Liver (tissue), 8 donors: ENCODE measurements at regions not wholly inside any gene's neighbourhood (a gene's known extent, or its start where the extent isn't known, plus 50 kb on each side); places are given as distances from the start of the nearest gene placed in this dataset.
"Not testable (repeated sequence)": the region's sequence is repeated elsewhere in the genome, so short reads cannot be mapped to it uniquely, and the experiment has no call there.

ENCODE experiments used
- DNase-seq: peaks from one replicate; pipeline ENCODE4 v3.0.0-alpha.2; 2017; ENCODE audit warnings: low spot score
- H3K27ac ChIP-seq, 2 donors: one replicate each; pipeline ENCODE4 v1.7.0; 2013; ENCODE audit warnings: inconsistent platforms in 2 of 2, low read length in 2 of 2, control low read depth in 1 of 2, low read depth in 1 of 2, mild to moderate bottlenecking in 1 of 2
- H3K27me3 ChIP-seq, 4 donors: one replicate each; pipeline versions ENCODE4 v1.6.1 to v1.7.0; 2013; ENCODE audit warnings: low read length in 3 of 4, inconsistent platforms in 1 of 4, mild to moderate bottlenecking in 1 of 4, moderate library complexity in 1 of 4; ENCODE audit not compliant: control insufficient read depth in 4 of 4, insufficient read depth in 4 of 4
- H3K36me3 ChIP-seq, 4 donors: one replicate each; pipeline versions ENCODE4 v1.6.1 to v1.7.0; 2013; ENCODE audit warnings: low read length in 3 of 4, mild to moderate bottlenecking in 3 of 4, low read depth in 1 of 4, moderate library complexity in 1 of 4; ENCODE audit not compliant: control insufficient read depth in 4 of 4, insufficient read depth in 3 of 4
- H3K4me1 ChIP-seq, 4 donors: one replicate each; pipeline versions ENCODE4 v1.6.1 to v1.7.0; 2013; ENCODE audit warnings: low read length in 3 of 4, mild to moderate bottlenecking in 3 of 4, moderate library complexity in 1 of 4; ENCODE audit not compliant: control insufficient read depth in 4 of 4, insufficient read depth in 4 of 4
- H3K4me3 ChIP-seq, 3 donors: one replicate each; pipeline versions ENCODE4 v1.6.1 to v1.7.0; 2013; ENCODE audit warnings: low read length in 3 of 3, control low read depth in 1 of 3, low read depth in 1 of 3, mild to moderate bottlenecking in 1 of 3
- H3K9ac ChIP-seq, 2 donors: one replicate each; pipeline ENCODE4 v1.7.0; 2013; ENCODE audit warnings: low read length in 2 of 2, mild to moderate bottlenecking in 2 of 2, moderate library complexity in 2 of 2, control low read depth in 1 of 2, low read depth in 1 of 2
- H3K9me3 ChIP-seq, 4 donors: one replicate each; pipeline versions ENCODE4 v1.6.1 to v1.7.0; 2013; ENCODE audit warnings: low read length in 3 of 4; ENCODE audit not compliant: control insufficient read depth in 4 of 4
- ATF3 ChIP-seq: IDR thresholded peaks from 2 replicates; pipeline ENCODE4 v1.6.1; 2016; ENCODE audit warnings: antibody characterized with exemption
- EGR1 ChIP-seq, 2 donors: IDR thresholded peaks; 2 replicates each; pipeline ENCODE4 v1.6.1; 2016 to 2018; ENCODE audit warnings: antibody characterized with exemption in 2 of 2, low read depth in 2 of 2
- FOXA1 ChIP-seq: IDR thresholded peaks from 2 replicates; pipeline ENCODE4 v1.6.1; 2016; ENCODE audit warnings: antibody characterized with exemption
- FOXA2 ChIP-seq: IDR thresholded peaks from 2 replicates; pipeline ENCODE4 v1.6.1; 2016; ENCODE audit warnings: antibody characterized with exemption
- GABPA ChIP-seq, 2 donors: IDR thresholded peaks in 1 of 2; conservative IDR thresholded peaks in 1 of 2; 2 replicates each; pipeline ENCODE4 v1.6.1; 2016; ENCODE audit warnings: antibody characterized with exemption in 2 of 2, mild to moderate bottlenecking in 1 of 2, moderate library complexity in 1 of 2
- HNF4A ChIP-seq, 2 donors: conservative IDR thresholded peaks; 2 replicates each; pipeline ENCODE4 v1.6.1; 2016; ENCODE audit warnings: antibody characterized with exemption in 2 of 2, mild to moderate bottlenecking in 2 of 2
- HNF4G ChIP-seq: IDR thresholded peaks from 2 replicates; pipeline ENCODE4 v1.6.1; 2016; ENCODE audit warnings: antibody characterized with exemption
- JUND ChIP-seq, 2 donors: IDR thresholded peaks; 2 replicates each; pipeline ENCODE4 v1.6.1; 2016; ENCODE audit warnings: antibody characterized with exemption in 2 of 2
- MAX ChIP-seq: IDR thresholded peaks from 2 replicates; pipeline ENCODE4 v1.6.1; 2016; ENCODE audit warnings: antibody characterized with exemption
- NR2F2 ChIP-seq: IDR thresholded peaks from 2 replicates; pipeline ENCODE4 v1.6.1; 2016; ENCODE audit warnings: antibody characterized with exemption
- RAD21 ChIP-seq, 2 donors: IDR thresholded peaks; 2 replicates each; pipeline ENCODE4 v1.6.1; 2016; ENCODE audit warnings: antibody characterized with exemption in 2 of 2, mild to moderate bottlenecking in 2 of 2
- RXRA ChIP-seq, 2 donors: IDR thresholded peaks; 2 replicates each; pipeline ENCODE4 v1.6.1; 2017 to 2018; ENCODE audit warnings: antibody characterized with exemption in 2 of 2, mild to moderate bottlenecking in 1 of 2
- TAF1 ChIP-seq: conservative IDR thresholded peaks from 2 replicates; pipeline ENCODE4 v1.6.1; 2016; ENCODE audit warnings: antibody characterized with exemption, mild to moderate bottlenecking
- YY1 ChIP-seq: IDR thresholded peaks from 2 replicates; pipeline ENCODE4 v1.6.1; 2016; ENCODE audit warnings: antibody characterized with exemption, mild to moderate bottlenecking
- ZBTB33 ChIP-seq: IDR thresholded peaks from 2 replicates; pipeline ENCODE4 v1.6.1; 2016; ENCODE audit warnings: antibody characterized with exemption
- WGBS: extraction: QIAGEN DNeasy Blood & Tissue Kit; methylation state at CpG from one replicate; pipeline ENCODE4 v1.1.7; 2013; 5-methylcytosine and 5-hydroxymethylcytosine counted together
- TF ChIP-seq, protein P1 (sequence below): IDR thresholded peaks from 2 replicates; pipeline ENCODE4 v1.6.1; 2016; ENCODE audit warnings: antibody characterized with exemption, mild to moderate bottlenecking
- TF ChIP-seq, protein P2 (sequence below): fragments of 150-350 bp; IDR thresholded peaks from 2 replicates; pipeline ENCODE4 v1.5.1; 2017; ENCODE audit warnings: improper control_type of control experiment, low read depth, low read length; ENCODE audit not compliant: missing input control
- donor health status: healthy.
- donor health status: healthy.
- donor health status: healthy.
- donor health status: healthy.
- donor health status: healthy.

DNA sequence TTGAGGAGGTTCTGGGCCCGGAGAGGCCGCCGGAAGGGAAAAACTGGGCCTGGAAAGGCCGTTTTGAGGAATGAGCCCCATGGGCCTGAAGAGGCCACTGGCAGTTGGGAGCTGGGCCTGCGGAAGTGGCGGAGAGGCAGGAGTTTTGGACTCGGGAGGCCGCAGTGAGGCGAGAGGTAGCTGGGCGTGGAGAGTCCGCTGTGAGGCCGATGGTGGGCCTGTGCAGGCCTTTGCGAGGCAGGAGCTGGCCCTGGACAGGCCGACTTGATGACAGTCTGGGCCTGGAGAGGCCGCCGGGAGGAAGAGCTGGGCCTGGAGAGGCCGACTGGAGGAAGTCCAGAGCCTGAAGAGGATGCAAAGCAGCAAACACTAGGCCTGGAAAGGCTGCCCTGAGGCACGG is 259.0 kb upstream of the NUPR2 start:
- WGBS: 84% methylated on average over 18 of the region's 18 CpGs
- Histone ChIP-seq H3K36me3 (no peaks in the 10 kb centered on the region), H3K27me3 (no peaks in the 10 kb centered on the region), H3K4me3 (no peak overlapping the region), H3K9me3 (peaks cover 0 to 7% (median 2%) of the 10 kb centered on the region in 4 donors), H3K9ac (no peak overlapping the region), H3K27ac (no peak overlapping the region), H3K4me1 (no peaks in the 10 kb centered on the region)
- no peak for DNase-seq
- TF ChIP-seq MAX (no peak), EGR1 (IDR thresholded peaks at IDR 0.05; ENCODE audit: low read depth in 2 of 2) (no peak), JUND (IDR thresholded peaks at IDR 0.05) (no peak), YY1 (no peak), RAD21 (IDR thresholded peaks at IDR 0.05) (no peak), HNF4A (conservative IDR thresholded peaks at IDR 0.05) (no peak), RXRA (IDR thresholded peaks at IDR 0.05) (no peak), GABPA (IDR thresholded peaks at IDR 0.05 in 1 of 2, conservative IDR thresholded peaks at IDR 0.05 in 1 of 2) (no peak), ZBTB33 (no peak), FOXA2 (no peak), FOXA1 (no peak), HNF4G (no peak), NR2F2 (no peak), ATF3 (no peak), TAF1 (no peak)
- TF ChIP-seq, protein P1, sequence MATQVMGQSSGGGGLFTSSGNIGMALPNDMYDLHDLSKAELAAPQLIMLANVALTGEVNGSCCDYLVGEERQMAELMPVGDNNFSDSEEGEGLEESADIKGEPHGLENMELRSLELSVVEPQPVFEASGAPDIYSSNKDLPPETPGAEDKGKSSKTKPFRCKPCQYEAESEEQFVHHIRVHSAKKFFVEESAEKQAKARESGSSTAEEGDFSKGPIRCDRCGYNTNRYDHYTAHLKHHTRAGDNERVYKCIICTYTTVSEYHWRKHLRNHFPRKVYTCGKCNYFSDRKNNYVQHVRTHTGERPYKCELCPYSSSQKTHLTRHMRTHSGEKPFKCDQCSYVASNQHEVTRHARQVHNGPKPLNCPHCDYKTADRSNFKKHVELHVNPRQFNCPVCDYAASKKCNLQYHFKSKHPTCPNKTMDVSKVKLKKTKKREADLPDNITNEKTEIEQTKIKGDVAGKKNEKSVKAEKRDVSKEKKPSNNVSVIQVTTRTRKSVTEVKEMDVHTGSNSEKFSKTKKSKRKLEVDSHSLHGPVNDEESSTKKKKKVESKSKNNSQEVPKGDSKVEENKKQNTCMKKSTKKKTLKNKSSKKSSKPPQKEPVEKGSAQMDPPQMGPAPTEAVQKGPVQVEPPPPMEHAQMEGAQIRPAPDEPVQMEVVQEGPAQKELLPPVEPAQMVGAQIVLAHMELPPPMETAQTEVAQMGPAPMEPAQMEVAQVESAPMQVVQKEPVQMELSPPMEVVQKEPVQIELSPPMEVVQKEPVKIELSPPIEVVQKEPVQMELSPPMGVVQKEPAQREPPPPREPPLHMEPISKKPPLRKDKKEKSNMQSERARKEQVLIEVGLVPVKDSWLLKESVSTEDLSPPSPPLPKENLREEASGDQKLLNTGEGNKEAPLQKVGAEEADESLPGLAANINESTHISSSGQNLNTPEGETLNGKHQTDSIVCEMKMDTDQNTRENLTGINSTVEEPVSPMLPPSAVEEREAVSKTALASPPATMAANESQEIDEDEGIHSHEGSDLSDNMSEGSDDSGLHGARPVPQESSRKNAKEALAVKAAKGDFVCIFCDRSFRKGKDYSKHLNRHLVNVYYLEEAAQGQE: no peak
- TF ChIP-seq, protein P2, sequence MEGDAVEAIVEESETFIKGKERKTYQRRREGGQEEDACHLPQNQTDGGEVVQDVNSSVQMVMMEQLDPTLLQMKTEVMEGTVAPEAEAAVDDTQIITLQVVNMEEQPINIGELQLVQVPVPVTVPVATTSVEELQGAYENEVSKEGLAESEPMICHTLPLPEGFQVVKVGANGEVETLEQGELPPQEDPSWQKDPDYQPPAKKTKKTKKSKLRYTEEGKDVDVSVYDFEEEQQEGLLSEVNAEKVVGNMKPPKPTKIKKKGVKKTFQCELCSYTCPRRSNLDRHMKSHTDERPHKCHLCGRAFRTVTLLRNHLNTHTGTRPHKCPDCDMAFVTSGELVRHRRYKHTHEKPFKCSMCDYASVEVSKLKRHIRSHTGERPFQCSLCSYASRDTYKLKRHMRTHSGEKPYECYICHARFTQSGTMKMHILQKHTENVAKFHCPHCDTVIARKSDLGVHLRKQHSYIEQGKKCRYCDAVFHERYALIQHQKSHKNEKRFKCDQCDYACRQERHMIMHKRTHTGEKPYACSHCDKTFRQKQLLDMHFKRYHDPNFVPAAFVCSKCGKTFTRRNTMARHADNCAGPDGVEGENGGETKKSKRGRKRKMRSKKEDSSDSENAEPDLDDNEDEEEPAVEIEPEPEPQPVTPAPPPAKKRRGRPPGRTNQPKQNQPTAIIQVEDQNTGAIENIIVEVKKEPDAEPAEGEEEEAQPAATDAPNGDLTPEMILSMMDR: no peak

- not testable (repeated sequence) for H3K27ac ChIP-seq, H3K4me3 ChIP-seq
- WGBS: 96% methylated on average over 22 of the region's 25 CpGs
Measured at GRCh38 chr7:56374666-56375065, 258.4 kb upstream of the NUPR2 start.

GRCh38 chr7:56373314-56373713 is 257.1 kb upstream of the NUPR2 start:
- peak; percentile 59 for DNase-seq
- not testable (repeated sequence) for H3K27me3 ChIP-seq, H3K9ac ChIP-seq, H3K27ac ChIP-seq, H3K9me3 ChIP-seq, H3K36me3 ChIP-seq, H3K4me1 ChIP-seq
- WGBS: 92% methylated on average over 13 of the region's 24 CpGs
- H3K4me3 ChIP-seq: peak overlapping the region in 1 of 3 donors; percentile 42

More at GRCh38 chr7:56374666-56375065, 258.4 kb upstream of the NUPR2 start:
- H3K9ac ChIP-seq, H3K4me1 ChIP-seq, H3K27me3 ChIP-seq, H3K9me3 ChIP-seq, DNase-seq, H3K36me3 ChIP-seq: not testable (repeated sequence)

DNA sequence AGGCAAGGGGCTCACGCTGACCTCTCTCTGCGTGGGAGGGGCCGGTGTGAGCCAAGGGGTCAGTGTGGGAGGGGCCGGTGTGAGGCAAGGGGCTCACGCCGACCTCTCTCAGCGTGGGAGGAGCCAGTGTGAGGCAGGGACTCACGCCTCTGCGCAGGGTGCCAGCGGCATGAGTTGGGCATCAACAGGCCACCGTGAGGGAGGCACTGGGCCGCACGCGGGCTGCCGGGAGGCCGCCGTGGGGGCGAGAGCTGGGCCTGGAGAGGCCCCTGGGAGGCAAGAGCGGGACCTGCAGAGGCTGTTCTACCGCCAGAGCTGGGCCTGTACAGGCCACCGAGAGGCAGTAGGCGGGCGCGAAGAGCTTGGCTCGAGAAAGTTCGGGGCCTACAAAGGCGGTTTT is 255.6 kb upstream of the NUPR2 start:
- H3K27me3 ChIP-seq, DNase-seq, H3K9ac ChIP-seq, H3K36me3 ChIP-seq, H3K27ac ChIP-seq, H3K4me3 ChIP-seq, H3K9me3 ChIP-seq, H3K4me1 ChIP-seq: not testable (repeated sequence)
- WGBS: 94% methylated on average over 15 of the region's 27 CpGs
